CD8-positive, alpha-beta memory T cell (primary cell): ENCODE measurements at regions not wholly inside any gene's neighbourhood (a gene's known extent, or its start where the extent isn't known, plus 50 kb on each side); places are given as distances from the start of the nearest gene placed in this dataset.

ENCODE experiments used
- CTCF ChIA-PET: fragments of 350-600 bp; sonication (Branson Sonifier 250); formaldehyde crosslinking; loops from one replicate; lab custom pipeline; 2021; ENCODE audit warnings: antibody characterized with exemption; lab: Charles Lee
- POLR2A ChIA-PET: fragments of 350-600 bp; sonication (Branson Sonifier 250); formaldehyde crosslinking; loops from one replicate; lab custom pipeline; 2021; ENCODE audit warnings: antibody characterized with exemption; lab: Charles Lee
- DNase-seq, 5 donors: peaks; one replicate each; pipeline versions ENCODE4 v3.0.0 to v3.0.0-alpha.2; 2020 to 2022; ENCODE audit warnings: mixed read lengths in 1 of 5
- H3K27ac ChIP-seq: one replicate; pipeline ENCODE4 v1.7.0; 2013; ENCODE audit warnings: low read depth, mild to moderate bottlenecking, low read length, moderate library complexity
- H3K27me3 ChIP-seq: 2 replicates; pipeline ENCODE4 v1.7.0; 2013; ENCODE audit warnings: low read length, mild to moderate bottlenecking; ENCODE audit not compliant: insufficient read depth, poor library complexity, severe bottlenecking
- H3K36me3 ChIP-seq: 2 replicates; pipeline ENCODE4 v1.7.0; 2013; ENCODE audit warnings: mild to moderate bottlenecking, low read length, moderate library complexity; ENCODE audit not compliant: insufficient read depth
- H3K4me1 ChIP-seq: 2 replicates; pipeline ENCODE4 v1.7.0; 2013; ENCODE audit warnings: mild to moderate bottlenecking, low read length, moderate library complexity; ENCODE audit not compliant: insufficient read depth
- H3K4me3 ChIP-seq: 2 replicates; pipeline ENCODE4 v1.7.0; 2013; ENCODE audit warnings: mild to moderate bottlenecking, low read length
- H3K9me3 ChIP-seq: 2 replicates; pipeline ENCODE4 v1.7.0; 2013; ENCODE audit warnings: mild to moderate bottlenecking, low read length
- H3K27ac Mint-ChIP-seq, 8 donors: one replicate each; pipeline ENCODE4 v1.8.0; 2020 to 2021; ENCODE audit warnings: mixed read lengths in 8 of 8, mild to moderate bottlenecking in 6 of 8, inconsistent platforms in 3 of 8, moderate library complexity in 3 of 8
- H3K27me3 Mint-ChIP-seq, 2 donors: one replicate each; pipeline ENCODE4 v1.8.0; 2020 to 2021; ENCODE audit warnings: mixed read lengths in 2 of 2, mild to moderate bottlenecking in 1 of 2, moderate library complexity in 1 of 2
- H3K36me3 Mint-ChIP-seq, 3 donors: one replicate each; pipeline ENCODE4 v1.8.0; 2020 to 2021; ENCODE audit warnings: mixed read lengths in 3 of 3, inconsistent platforms in 1 of 3, mild to moderate bottlenecking in 1 of 3
- H3K4me1 Mint-ChIP-seq, 3 donors: one replicate each; pipeline ENCODE4 v1.8.0; 2020 to 2021; ENCODE audit warnings: mixed read lengths in 3 of 3, inconsistent platforms in 1 of 3, mild to moderate bottlenecking in 1 of 3
- H3K4me3 Mint-ChIP-seq, 7 donors: one replicate each; pipeline ENCODE4 v1.8.0; 2020 to 2021; ENCODE audit warnings: mixed read lengths in 7 of 7, mild to moderate bottlenecking in 6 of 7, moderate library complexity in 4 of 7, inconsistent platforms in 2 of 7
- H3K9me3 Mint-ChIP-seq, 5 donors: one replicate each; pipeline ENCODE4 v1.8.0; 2020 to 2022; ENCODE audit warnings: mixed read lengths in 5 of 5, mild to moderate bottlenecking in 3 of 5, moderate library complexity in 2 of 5, inconsistent platforms in 1 of 5

- DNase-seq = no peak
- POLR2A ChIA-PET = no interaction called here
- H3K27me3 ChIP-seq = no peaks in the 10 kb centered on the region
- no peak overlapping the region for H3K4me3 ChIP-seq
- H3K36me3 ChIP-seq = no peaks in the 10 kb centered on the region
- H3K4me1 Mint-ChIP-seq = no peaks in the 10 kb centered on the region
- no peaks in the 10 kb centered on the region for H3K9me3 ChIP-seq
- H3K9me3 Mint-ChIP-seq = no peaks in the 10 kb centered on the region
- H3K27ac Mint-ChIP-seq = no peak overlapping the region
- H3K27me3 Mint-ChIP-seq = peaks cover 2 to 10% of the 10 kb centered on the region in 2 donors
- CTCF ChIA-PET = no interaction called here
- no peak overlapping the region for H3K27ac ChIP-seq
- H3K4me1 ChIP-seq = no peaks in the 10 kb centered on the region
- H3K4me3 Mint-ChIP-seq = no peak overlapping the region
- H3K36me3 Mint-ChIP-seq = no peaks in the 10 kb centered on the region
Observed at GRCh38 chr1:209302779-209303568, 280.5 kb upstream of the CAMK1G start.

GRCh38 chr1:209304166-209304565 is 279.3 kb upstream of the CAMK1G start:
- no peaks in the 10 kb centered on the region for H3K4me1 ChIP-seq
- peaks cover 2 to 10% of the 10 kb centered on the region in 2 donors for H3K27me3 Mint-ChIP-seq
- H3K36me3 Mint-ChIP-seq = no peaks in the 10 kb centered on the region
- ChIA-PET CTCF (no interaction called here), POLR2A (no interaction called here)
- no peaks in the 10 kb centered on the region for H3K36me3 ChIP-seq
- H3K9me3 Mint-ChIP-seq = no peaks in the 10 kb centered on the region
- H3K27ac Mint-ChIP-seq = no peak overlapping the region
- no peak overlapping the region for H3K4me3 Mint-ChIP-seq
- H3K9me3 ChIP-seq = no peaks in the 10 kb centered on the region
- no peaks in the 10 kb centered on the region for H3K4me1 Mint-ChIP-seq
- no peak for DNase-seq
- H3K4me3 ChIP-seq = no peak overlapping the region
- H3K27me3 ChIP-seq = no peaks in the 10 kb centered on the region
- H3K27ac ChIP-seq = no peak overlapping the region

GRCh38 chr1:209305221-209305954 is 278.1 kb upstream of the CAMK1G start:
- Histone ChIP-seq H3K27me3 (no peaks in the 10 kb centered on the region), H3K27ac (no peak overlapping the region), H3K4me1 (no peaks in the 10 kb centered on the region), H3K9me3 (no peaks in the 10 kb centered on the region), H3K36me3 (no peaks in the 10 kb centered on the region), H3K4me3 (no peak overlapping the region)
- ChIA-PET CTCF (no interaction called here), POLR2A (no interaction called here)
- no peaks in the 10 kb centered on the region for H3K4me1 Mint-ChIP-seq
- no peak overlapping the region for H3K27ac Mint-ChIP-seq
- H3K27me3 Mint-ChIP-seq = peaks cover 0 to 5% of the 10 kb centered on the region in 2 donors
- H3K9me3 Mint-ChIP-seq = no peaks in the 10 kb centered on the region
- H3K36me3 Mint-ChIP-seq = no peaks in the 10 kb centered on the region
- no peak for DNase-seq
- no peak overlapping the region for H3K4me3 Mint-ChIP-seq

GRCh38 chr1:209307846-209308245 is 275.7 kb upstream of the CAMK1G start:
- Mint-ChIP-seq H3K4me1 (no peaks in the 10 kb centered on the region), H3K27ac (no peak overlapping the region), H3K9me3 (no peaks in the 10 kb centered on the region), H3K27me3 (peaks cover 0 to 10% of the 10 kb centered on the region in 2 donors), H3K36me3 (no peaks in the 10 kb centered on the region), H3K4me3 (no peak overlapping the region)
- POLR2A ChIA-PET = no interaction called here
- Histone ChIP-seq H3K4me1 (no peaks in the 10 kb centered on the region), H3K27ac (no peak overlapping the region), H3K9me3 (no peaks in the 10 kb centered on the region), H3K4me3 (no peak overlapping the region), H3K36me3 (no peaks in the 10 kb centered on the region), H3K27me3 (no peaks in the 10 kb centered on the region)
- no peak for DNase-seq
- CTCF ChIA-PET = no interaction called here

GRCh38 chr1:209309198-209309597 is 274.3 kb upstream of the CAMK1G start:
- H3K36me3 ChIP-seq = no peaks in the 10 kb centered on the region
- Mint-ChIP-seq H3K27ac (no peak overlapping the region), H3K27me3 (peaks cover 5% of the 10 kb centered on the region in 2 donors), H3K4me1 (no peaks in the 10 kb centered on the region), H3K4me3 (no peak overlapping the region), H3K9me3 (no peaks in the 10 kb centered on the region), H3K36me3 (no peaks in the 10 kb centered on the region)
- H3K9me3 ChIP-seq = no peaks in the 10 kb centered on the region
- ChIA-PET POLR2A (no interaction called here), CTCF (no interaction called here)
- H3K4me3 ChIP-seq = no peak overlapping the region
- H3K4me1 ChIP-seq = no peaks in the 10 kb centered on the region
- no peak overlapping the region for H3K27ac ChIP-seq
- H3K27me3 ChIP-seq = no peaks in the 10 kb centered on the region
- DNase-seq = no peak

- no peaks in the 10 kb centered on the region for H3K4me1 Mint-ChIP-seq
- POLR2A ChIA-PET = no interaction called here
- DNase-seq = no peak
- CTCF ChIA-PET = no interaction called here
- no peak overlapping the region for H3K4me3 ChIP-seq
- no peaks in the 10 kb centered on the region for H3K36me3 ChIP-seq
- H3K9me3 Mint-ChIP-seq = no peaks in the 10 kb centered on the region
- H3K27ac Mint-ChIP-seq = no peak overlapping the region
- no peak overlapping the region for H3K27ac ChIP-seq
- H3K4me3 Mint-ChIP-seq = no peak overlapping the region
- no peaks in the 10 kb centered on the region for H3K9me3 ChIP-seq
- no peaks in the 10 kb centered on the region for H3K4me1 ChIP-seq
- peaks cover 5% of the 10 kb centered on the region in 2 donors for H3K27me3 Mint-ChIP-seq
- H3K36me3 Mint-ChIP-seq = no peaks in the 10 kb centered on the region
- no peaks in the 10 kb centered on the region for H3K27me3 ChIP-seq
Observed at GRCh38 chr1:209311770-209312169, 271.7 kb upstream of the CAMK1G start.

- Histone ChIP-seq H3K4me3 (no peak overlapping the region), H3K9me3 (no peaks in the 10 kb centered on the region), H3K27ac (no peak overlapping the region), H3K27me3 (no peaks in the 10 kb centered on the region), H3K4me1 (no peaks in the 10 kb centered on the region), H3K36me3 (no peaks in the 10 kb centered on the region)
- no peak overlapping the region for H3K27ac Mint-ChIP-seq
- no peak for DNase-seq
- no peaks in the 10 kb centered on the region for H3K36me3 Mint-ChIP-seq
- no peaks in the 10 kb centered on the region for H3K4me1 Mint-ChIP-seq
- no peak overlapping the region for H3K4me3 Mint-ChIP-seq
- H3K27me3 Mint-ChIP-seq = peaks cover 3 to 5% of the 10 kb centered on the region in 2 donors
- peaks cover 0 to 5% (median 3%) of the 10 kb centered on the region in 5 donors for H3K9me3 Mint-ChIP-seq
- POLR2A ChIA-PET = no interaction called here
- CTCF ChIA-PET = no interaction called here
Observed at GRCh38 chr1:209316929-209317328, 266.6 kb upstream of the CAMK1G start.

- Histone ChIP-seq H3K36me3 (no peaks in the 10 kb centered on the region), H3K27me3 (no peaks in the 10 kb centered on the region), H3K27ac (no peak overlapping the region), H3K9me3 (no peaks in the 10 kb centered on the region), H3K4me3 (no peak overlapping the region), H3K4me1 (no peaks in the 10 kb centered on the region)
- ChIA-PET CTCF (interaction anchor here (0.6 kb wide), 1 partner anchor 521 kb away, joined by 3 read pairs; no protein-coding TSS in a partner anchor), POLR2A (no interaction called here)
- Mint-ChIP-seq H3K9me3 (peaks cover 0 to 5% (median 3%) of the 10 kb centered on the region in 5 donors), H3K27ac (no peak overlapping the region), H3K36me3 (no peaks in the 10 kb centered on the region), H3K27me3 (peaks cover 3 to 5% of the 10 kb centered on the region in 2 donors), H3K4me1 (no peaks in the 10 kb centered on the region), H3K4me3 (no peak overlapping the region)
- DNase-seq = no peak
Observed at GRCh38 chr1:209318181-209319056, 265.1 kb upstream of the CAMK1G start.
